Muscle layer of colon (tissue), 2 donors: ENCODE measurements at regions not wholly inside any gene's neighbourhood (a gene's known extent, or its start where the extent isn't known, plus 50 kb on each side); places are given as distances from the start of the nearest gene placed in this dataset.

Source experiments
- H3K27ac ChIP-seq: one replicate; pipeline ENCODE4 v1.7.0; 2013; ENCODE audit warnings: low read depth, mild to moderate bottlenecking, low read length, moderate library complexity
- H3K27me3 ChIP-seq, 2 donors: one replicate each; pipeline ENCODE4 v1.7.0; 2013; ENCODE audit warnings: low read length in 2 of 2, mild to moderate bottlenecking in 2 of 2; ENCODE audit not compliant: insufficient read depth in 2 of 2, control insufficient read depth in 1 of 2
- H3K36me3 ChIP-seq: one replicate; pipeline ENCODE4 v1.7.0; 2013; ENCODE audit warnings: mild to moderate bottlenecking, low read length; ENCODE audit not compliant: insufficient read depth
- H3K4me1 ChIP-seq: one replicate; pipeline ENCODE4 v1.7.0; 2013; ENCODE audit warnings: mild to moderate bottlenecking, low read length; ENCODE audit not compliant: insufficient read depth
- H3K4me3 ChIP-seq, 2 donors: one replicate each; pipeline ENCODE4 v1.7.0; 2013; ENCODE audit warnings: low read length in 2 of 2, low read depth in 1 of 2, mild to moderate bottlenecking in 1 of 2, moderate library complexity in 1 of 2
- H3K9ac ChIP-seq: one replicate; pipeline ENCODE4 v1.7.0; 2013; ENCODE audit warnings: low read length
- H3K9me3 ChIP-seq: one replicate; pipeline ENCODE4 v1.7.0; 2013; ENCODE audit warnings: mild to moderate bottlenecking, low read length
- donor health status: abdominal sarcoma.
- donor health status: Adenocarcinoma of cecum.

- Histone ChIP-seq H3K9ac (no peak overlapping the region), H3K4me1 (no peaks in the 10 kb centered on the region), H3K36me3 (no peaks in the 10 kb centered on the region), H3K27ac (no peak overlapping the region), H3K27me3 (no peaks in the 10 kb centered on the region), H3K9me3 (no peaks in the 10 kb centered on the region), H3K4me3 (no peak overlapping the region)
Observed at GRCh38 chr4:140271553-140271952, 101.9 kb upstream of the SCOC start.

DNA sequence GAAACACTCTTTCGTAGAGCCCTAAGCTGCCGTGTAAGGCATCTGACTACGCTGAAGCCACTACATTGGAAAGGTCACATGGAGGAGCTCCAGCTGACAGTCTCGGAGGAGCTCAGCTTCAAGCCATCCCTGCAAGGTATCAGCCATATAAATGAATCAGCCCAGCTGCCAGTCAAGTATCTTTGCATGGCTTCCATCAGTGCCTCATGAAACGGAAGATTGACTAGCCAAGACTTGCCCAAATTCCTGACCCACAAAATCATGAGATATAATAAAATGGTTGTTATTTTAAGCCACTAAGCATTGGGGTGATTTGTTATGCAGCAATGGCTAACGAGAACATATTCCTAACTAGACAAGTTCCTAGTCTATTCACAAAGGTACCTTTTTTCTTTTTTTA, 104.1 kb upstream of the SCOC start:
- no peaks in the 10 kb centered on the region for H3K36me3 ChIP-seq
- H3K27ac ChIP-seq: no peak overlapping the region

GRCh38 chr4:140268186-140268841, 105.1 kb upstream of the SCOC start:
- H3K27me3 ChIP-seq: no peaks in the 10 kb centered on the region
- no peaks in the 10 kb centered on the region for H3K4me1 ChIP-seq
- H3K9ac ChIP-seq: no peak overlapping the region
- no peaks in the 10 kb centered on the region for H3K9me3 ChIP-seq
- H3K36me3 ChIP-seq: no peaks in the 10 kb centered on the region
- no peak overlapping the region for H3K27ac ChIP-seq
- no peak overlapping the region for H3K4me3 ChIP-seq

More for the DNA sequence above, 104.1 kb upstream of the SCOC start:
- Histone ChIP-seq H3K9me3 (no peaks in the 10 kb centered on the region), H3K27me3 (no peaks in the 10 kb centered on the region), H3K4me3 (no peak overlapping the region), H3K4me1 (no peaks in the 10 kb centered on the region), H3K9ac (no peak overlapping the region)

- Histone ChIP-seq H3K4me1 (no peaks in the 10 kb centered on the region), H3K4me3 (no peak overlapping the region), H3K27me3 (no peaks in the 10 kb centered on the region), H3K27ac (no peak overlapping the region), H3K36me3 (no peaks in the 10 kb centered on the region), H3K9me3 (no peaks in the 10 kb centered on the region), H3K9ac (no peak overlapping the region)
Observed at GRCh38 chr4:140267576-140267975, 105.9 kb upstream of the SCOC start.

DNA sequence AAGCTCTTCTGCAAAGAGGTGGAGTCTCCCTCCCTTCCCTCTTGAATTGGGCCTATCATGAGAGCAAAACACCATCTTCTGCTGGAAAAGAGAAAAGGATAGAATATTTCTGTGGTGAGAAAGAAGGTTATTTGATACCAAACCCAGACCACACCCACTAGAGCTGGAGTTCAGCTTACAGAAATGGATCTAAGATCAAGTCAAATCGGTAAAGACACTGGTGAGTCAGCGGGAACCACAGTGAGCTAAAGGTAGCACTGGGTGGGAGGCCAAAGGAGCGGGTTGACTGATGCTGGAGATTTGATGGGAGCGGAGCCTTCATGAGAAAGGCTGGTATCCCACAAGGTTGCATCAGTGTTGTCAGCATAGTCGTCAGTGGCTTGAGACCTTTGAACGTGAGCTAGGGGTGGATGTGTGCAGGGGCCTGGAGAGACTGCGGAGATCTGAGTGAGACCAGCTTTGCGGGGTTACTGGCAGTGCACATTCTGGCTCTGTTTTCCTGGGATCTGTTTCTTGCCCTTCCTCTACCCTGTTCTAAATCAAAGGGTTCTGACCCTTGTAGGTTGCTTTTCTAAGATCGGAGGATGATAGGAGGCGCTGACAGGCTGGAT, 106.4 kb upstream of the SCOC start:
- Histone ChIP-seq H3K27ac (no peak overlapping the region), H3K9me3 (no peaks in the 10 kb centered on the region), H3K4me3 (no peak overlapping the region), H3K36me3 (no peaks in the 10 kb centered on the region), H3K27me3 (no peaks in the 10 kb centered on the region), H3K4me1 (no peaks in the 10 kb centered on the region), H3K9ac (no peak overlapping the region)

DNA sequence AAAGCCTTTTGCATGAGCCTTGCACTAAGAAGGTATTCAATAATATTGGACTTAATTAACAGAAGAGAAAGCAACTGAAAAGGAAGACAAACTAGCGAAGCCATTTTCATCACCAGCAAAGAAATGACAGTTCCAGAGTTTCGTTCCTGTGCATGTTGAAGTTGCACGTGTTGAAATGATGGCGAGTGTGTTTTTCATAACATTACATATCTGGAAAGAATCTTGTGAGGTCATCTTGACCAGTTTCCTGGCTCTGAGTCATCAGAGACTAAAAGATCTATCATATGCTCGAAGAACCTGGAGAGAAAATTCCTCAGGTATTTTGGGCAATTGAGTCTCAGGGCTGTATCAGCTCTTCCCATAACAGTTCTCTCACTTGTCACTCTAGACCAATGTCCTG, 106.2 kb upstream of the MAML3 start:
- no peaks in the 10 kb centered on the region for H3K36me3 ChIP-seq
- no peak overlapping the region for H3K4me3 ChIP-seq
- no peak overlapping the region for H3K27ac ChIP-seq
- no peaks in the 10 kb centered on the region for H3K9me3 ChIP-seq
- H3K27me3 ChIP-seq: no peaks in the 10 kb centered on the region
- no peak overlapping the region for H3K9ac ChIP-seq
- peaks cover 14% of the 10 kb centered on the region for H3K4me1 ChIP-seq

DNA sequence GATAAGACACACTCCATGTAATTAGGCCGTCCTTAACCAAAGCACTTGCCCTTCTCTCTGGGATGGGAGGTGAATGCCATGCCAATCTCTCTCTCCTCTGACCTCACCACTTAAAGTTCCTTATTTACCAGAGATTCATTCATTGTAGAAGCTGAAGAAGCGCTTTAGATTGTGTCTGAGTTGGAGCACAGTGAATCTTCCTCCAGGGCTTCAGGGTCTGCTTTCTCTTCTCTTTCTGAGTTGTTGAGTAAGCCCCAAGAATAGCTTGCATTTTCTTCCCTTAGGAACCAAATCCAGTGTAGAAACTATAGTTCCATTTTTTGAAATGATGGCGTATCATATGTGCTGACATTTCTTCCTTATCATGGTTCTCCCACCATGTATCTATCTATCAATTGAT, 104.5 kb upstream of the MAML3 start:
- Histone ChIP-seq H3K27ac (no peak overlapping the region), H3K4me1 (peaks cover 19% of the 10 kb centered on the region), H3K9me3 (no peaks in the 10 kb centered on the region), H3K36me3 (no peaks in the 10 kb centered on the region), H3K27me3 (no peaks in the 10 kb centered on the region), H3K4me3 (no peak overlapping the region), H3K9ac (no peak overlapping the region)

- Histone ChIP-seq H3K4me1 (peaks cover 21% of the 10 kb centered on the region), H3K4me3 (no peak overlapping the region), H3K27ac (peak overlapping the region; percentile 19), H3K36me3 (no peaks in the 10 kb centered on the region), H3K9me3 (no peaks in the 10 kb centered on the region), H3K27me3 (no peaks in the 10 kb centered on the region), H3K9ac (peak overlapping the region; percentile 30)
Observed at GRCh38 chr4:140257461-140258305, 103.7 kb upstream of the MAML3 start.

DNA sequence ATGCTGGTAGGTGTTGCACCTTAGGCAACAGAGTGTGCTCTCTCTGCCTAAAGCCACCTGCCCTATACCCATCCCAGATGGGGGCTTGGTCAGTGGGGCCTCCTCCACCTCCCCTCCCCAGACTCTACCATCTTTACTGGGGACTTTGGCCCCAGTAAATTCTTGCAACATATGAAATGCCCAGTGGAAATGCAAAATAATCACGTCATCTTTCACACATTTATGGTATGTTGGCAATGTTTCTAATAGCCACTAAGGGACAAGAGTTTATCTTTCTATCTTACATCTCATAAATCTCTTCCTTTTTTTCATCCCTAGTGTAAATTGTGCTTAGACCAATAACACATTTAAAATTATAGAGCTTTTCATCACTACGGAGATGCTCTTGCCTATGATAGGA, 103.0 kb upstream of the MAML3 start:
- Histone ChIP-seq H3K9me3 (no peaks in the 10 kb centered on the region), H3K4me3 (no peak overlapping the region), H3K27me3 (no peaks in the 10 kb centered on the region), H3K4me1 (peaks cover 26% of the 10 kb centered on the region), H3K36me3 (no peaks in the 10 kb centered on the region), H3K9ac (peak overlapping the region; percentile 30), H3K27ac (no peak overlapping the region)

DNA sequence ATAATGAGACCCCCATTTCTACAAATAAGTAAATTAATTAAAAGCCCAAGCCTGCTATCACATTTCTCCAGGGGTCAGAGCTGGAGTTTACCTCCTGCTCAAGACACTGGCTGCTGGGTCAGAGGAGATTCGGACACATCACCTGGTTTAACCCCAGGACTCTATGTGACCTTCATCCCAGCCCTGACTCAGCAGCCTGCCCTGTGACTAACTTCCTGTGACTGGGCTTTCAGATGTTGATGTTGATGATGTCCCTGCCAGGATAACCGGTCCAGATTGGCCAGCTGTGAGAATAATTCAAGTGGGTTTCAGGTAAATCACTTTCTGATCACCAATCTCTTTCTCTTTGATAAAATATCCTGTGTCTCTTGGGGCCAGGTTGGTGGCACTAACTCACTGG, 102.4 kb upstream of the MAML3 start:
- Histone ChIP-seq H3K9me3 (no peaks in the 10 kb centered on the region), H3K9ac (no peak overlapping the region), H3K4me3 (no peak overlapping the region), H3K36me3 (no peaks in the 10 kb centered on the region), H3K27me3 (no peaks in the 10 kb centered on the region), H3K27ac (no peak overlapping the region), H3K4me1 (peaks cover 29% of the 10 kb centered on the region)

GRCh38 chr4:140255927-140256326, 101.9 kb upstream of the MAML3 start:
- H3K4me1 ChIP-seq: peaks cover 29% of the 10 kb centered on the region
- H3K27ac ChIP-seq: no peak overlapping the region
- no peak overlapping the region for H3K9ac ChIP-seq
- no peaks in the 10 kb centered on the region for H3K9me3 ChIP-seq
- H3K36me3 ChIP-seq: no peaks in the 10 kb centered on the region
- H3K4me3 ChIP-seq: no peak overlapping the region
- H3K27me3 ChIP-seq: no peaks in the 10 kb centered on the region
